Mucosa of rectum (tissue), 2 donors: ENCODE measurements at regions not wholly inside any gene's neighbourhood (a gene's known extent, or its start where the extent isn't known, plus 50 kb on each side); places are given as distances from the start of the nearest gene placed in this dataset.

Experiments
- H3K27ac ChIP-seq, 2 donors: one replicate each; pipeline ENCODE4 v1.7.0; 2013; ENCODE audit warnings: inconsistent platforms in 2 of 2, low read depth in 2 of 2, low read length in 2 of 2
- H3K27me3 ChIP-seq, 2 donors: one replicate each; pipeline ENCODE4 v1.7.0; 2013; ENCODE audit warnings: low read length in 2 of 2; ENCODE audit not compliant: control insufficient read depth in 2 of 2, insufficient read depth in 2 of 2
- H3K36me3 ChIP-seq, 2 donors: one replicate each; pipeline ENCODE4 v1.7.0; 2013; ENCODE audit warnings: low read length in 2 of 2; ENCODE audit not compliant: control insufficient read depth in 2 of 2, insufficient read depth in 2 of 2
- H3K4me1 ChIP-seq, 2 donors: one replicate each; pipeline ENCODE4 v1.7.0; 2013; ENCODE audit warnings: low read length in 2 of 2, mild to moderate bottlenecking in 1 of 2; ENCODE audit not compliant: control insufficient read depth in 2 of 2, insufficient read depth in 2 of 2
- H3K4me3 ChIP-seq, 2 donors: one replicate each; pipeline ENCODE4 v1.7.0; 2013; ENCODE audit warnings: low read length in 2 of 2
- H3K9ac ChIP-seq, 2 donors: one replicate each; pipeline ENCODE4 v1.7.0; 2013; ENCODE audit warnings: low read length in 2 of 2, low read depth in 1 of 2, mild to moderate bottlenecking in 1 of 2
- H3K9me3 ChIP-seq, 2 donors: one replicate each; pipeline ENCODE4 v1.7.0; 2013; ENCODE audit warnings: low read length in 2 of 2; ENCODE audit not compliant: control insufficient read depth in 2 of 2
- donor health status: healthy.
- donor health status: Normal muscosa, but diverticular disease.

DNA sequence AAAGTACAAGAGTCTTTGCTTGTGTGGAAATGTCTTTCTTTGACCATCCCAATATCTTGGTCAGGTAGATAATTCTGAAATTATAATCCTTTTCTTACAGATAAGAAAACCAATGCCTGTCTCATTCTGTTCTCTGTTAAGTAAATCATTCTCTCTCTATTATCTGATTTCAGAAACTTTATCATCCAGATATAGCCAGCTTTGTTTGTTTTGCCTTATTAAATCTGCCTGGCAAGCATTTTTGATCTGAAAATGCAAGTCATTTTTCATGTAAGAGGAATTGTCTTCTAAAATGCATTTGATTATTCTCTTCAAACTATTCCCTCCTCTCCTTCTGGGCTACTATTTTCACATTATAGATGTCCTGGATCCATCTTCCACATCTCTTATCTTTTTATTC is 625.5 kb downstream of the CCDC171 start:
- no peak overlapping the region for H3K27ac ChIP-seq
- no peaks in the 10 kb centered on the region for H3K4me1 ChIP-seq
- H3K27me3 ChIP-seq: no peaks in the 10 kb centered on the region
- no peak overlapping the region for H3K9ac ChIP-seq
- H3K9me3 ChIP-seq: no peaks in the 10 kb centered on the region
- H3K36me3 ChIP-seq: no peaks in the 10 kb centered on the region
- no peak overlapping the region for H3K4me3 ChIP-seq

DNA sequence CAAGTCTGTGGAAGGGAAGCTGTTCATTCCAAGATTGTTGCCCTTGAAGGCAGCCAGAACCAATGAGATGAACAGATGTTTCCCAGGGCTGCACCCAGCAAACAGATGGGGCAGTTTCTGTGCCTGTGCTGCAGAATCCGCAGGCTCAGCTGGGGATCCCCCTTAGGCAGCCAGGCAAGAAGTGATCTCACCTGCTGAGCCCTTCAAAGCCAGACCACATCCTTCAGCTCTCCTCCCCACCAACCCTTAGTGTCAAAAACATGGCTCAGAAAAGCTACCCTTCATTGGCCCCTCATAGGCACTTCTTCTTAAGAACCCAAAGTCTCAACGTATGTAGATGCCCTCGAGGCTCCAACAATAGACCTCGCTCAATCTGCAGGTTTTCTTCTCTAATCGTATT is 626.7 kb downstream of the CCDC171 start:
- Histone ChIP-seq H3K9me3 (no peaks in the 10 kb centered on the region), H3K27me3 (no peaks in the 10 kb centered on the region), H3K9ac (no peak overlapping the region), H3K27ac (no peak overlapping the region), H3K4me1 (no peaks in the 10 kb centered on the region), H3K36me3 (no peaks in the 10 kb centered on the region), H3K4me3 (no peak overlapping the region)

DNA sequence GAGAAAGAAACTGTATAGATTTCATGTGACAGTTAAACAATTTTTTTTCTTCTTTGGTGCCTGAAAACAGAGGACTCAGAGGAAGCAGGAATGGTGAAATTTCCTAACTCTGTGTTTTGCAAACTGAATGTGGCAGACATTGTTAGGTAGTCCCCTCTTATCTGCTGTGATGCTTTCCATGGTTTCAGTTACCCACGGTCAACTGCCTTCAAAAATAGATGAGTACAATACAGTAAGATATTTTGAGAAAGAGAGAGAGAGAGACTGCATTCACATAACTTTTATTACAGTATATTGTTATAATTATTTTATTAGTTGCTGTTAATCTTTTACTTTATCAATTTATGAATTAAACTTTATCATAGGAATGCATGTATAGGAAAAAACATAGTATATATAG is 627.2 kb downstream of the CCDC171 start:
- H3K4me3 ChIP-seq: no peak overlapping the region
- no peaks in the 10 kb centered on the region for H3K36me3 ChIP-seq
- no peak overlapping the region for H3K27ac ChIP-seq
- H3K4me1 ChIP-seq: no peaks in the 10 kb centered on the region
- no peaks in the 10 kb centered on the region for H3K27me3 ChIP-seq
- H3K9ac ChIP-seq: no peak overlapping the region
- H3K9me3 ChIP-seq: no peaks in the 10 kb centered on the region

DNA sequence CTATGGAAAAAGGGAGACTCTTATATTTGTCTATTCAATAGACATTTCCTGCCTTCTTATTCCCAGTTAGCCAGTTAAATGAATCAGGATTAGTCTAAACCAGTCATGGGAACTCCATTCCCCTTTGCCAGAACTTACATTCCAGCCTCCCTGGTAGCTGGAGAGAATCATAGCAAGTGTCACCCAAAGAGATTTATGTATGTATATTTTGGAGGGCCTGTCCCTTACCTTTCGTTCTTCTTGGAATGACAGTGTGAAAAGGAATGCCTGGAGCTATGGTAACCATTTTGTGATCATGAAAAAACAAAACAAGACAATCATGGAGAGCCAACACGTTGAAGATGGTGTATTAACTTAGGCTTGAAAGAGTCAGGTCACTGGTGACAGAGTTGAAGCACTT is 627.7 kb downstream of the CCDC171 start:
- H3K9ac ChIP-seq: no peak overlapping the region
- no peaks in the 10 kb centered on the region for H3K4me1 ChIP-seq
- no peak overlapping the region for H3K27ac ChIP-seq
- H3K9me3 ChIP-seq: no peaks in the 10 kb centered on the region
- no peaks in the 10 kb centered on the region for H3K27me3 ChIP-seq
- no peaks in the 10 kb centered on the region for H3K36me3 ChIP-seq
- H3K4me3 ChIP-seq: no peak overlapping the region

DNA sequence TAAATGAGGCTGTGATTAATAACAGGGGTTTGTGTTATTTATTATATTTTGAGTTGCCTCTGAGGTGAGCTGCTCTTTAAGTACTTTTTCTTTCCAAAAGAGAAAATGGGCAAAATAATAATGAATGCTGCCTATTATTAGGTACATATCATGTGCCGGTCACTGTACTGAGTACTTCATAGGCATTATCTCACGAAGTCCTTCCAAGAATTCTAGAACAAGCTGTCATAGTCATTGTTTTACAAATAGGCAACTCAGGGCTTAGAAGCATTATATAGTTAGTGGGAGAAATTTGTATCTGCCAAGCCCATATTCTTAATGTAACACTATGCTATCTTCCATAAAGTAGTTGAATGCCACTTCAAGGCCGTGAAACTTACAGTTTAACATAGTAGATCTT is 628.7 kb downstream of the CCDC171 start:
- Histone ChIP-seq H3K9ac (no peak overlapping the region), H3K27me3 (no peaks in the 10 kb centered on the region), H3K4me1 (no peaks in the 10 kb centered on the region), H3K36me3 (no peaks in the 10 kb centered on the region), H3K4me3 (no peak overlapping the region), H3K27ac (no peak overlapping the region), H3K9me3 (no peaks in the 10 kb centered on the region)

DNA sequence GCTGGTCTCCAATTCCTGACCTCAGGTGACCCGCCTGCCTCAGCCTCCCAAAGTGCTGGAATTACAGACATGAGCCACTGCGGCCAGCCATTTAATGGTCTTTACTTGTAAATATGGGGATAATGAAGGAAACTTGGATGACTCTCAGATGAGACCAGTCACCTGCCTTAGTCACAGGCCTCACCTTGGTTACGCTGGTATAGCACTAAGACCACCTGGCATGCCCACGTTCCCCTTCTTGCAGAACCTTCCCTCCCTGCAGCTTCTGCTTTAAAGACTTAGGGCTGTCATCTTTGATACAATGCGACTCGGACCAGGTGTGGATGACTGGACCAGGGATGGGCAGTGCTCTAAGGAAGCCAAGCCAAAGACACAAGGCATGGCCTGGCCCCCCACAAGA is 629.9 kb downstream of the CCDC171 start:
- Histone ChIP-seq H3K9ac (no peak overlapping the region), H3K9me3 (no peaks in the 10 kb centered on the region), H3K4me1 (no peaks in the 10 kb centered on the region), H3K27me3 (no peaks in the 10 kb centered on the region), H3K36me3 (no peaks in the 10 kb centered on the region), H3K4me3 (no peak overlapping the region), H3K27ac (no peak overlapping the region)

DNA sequence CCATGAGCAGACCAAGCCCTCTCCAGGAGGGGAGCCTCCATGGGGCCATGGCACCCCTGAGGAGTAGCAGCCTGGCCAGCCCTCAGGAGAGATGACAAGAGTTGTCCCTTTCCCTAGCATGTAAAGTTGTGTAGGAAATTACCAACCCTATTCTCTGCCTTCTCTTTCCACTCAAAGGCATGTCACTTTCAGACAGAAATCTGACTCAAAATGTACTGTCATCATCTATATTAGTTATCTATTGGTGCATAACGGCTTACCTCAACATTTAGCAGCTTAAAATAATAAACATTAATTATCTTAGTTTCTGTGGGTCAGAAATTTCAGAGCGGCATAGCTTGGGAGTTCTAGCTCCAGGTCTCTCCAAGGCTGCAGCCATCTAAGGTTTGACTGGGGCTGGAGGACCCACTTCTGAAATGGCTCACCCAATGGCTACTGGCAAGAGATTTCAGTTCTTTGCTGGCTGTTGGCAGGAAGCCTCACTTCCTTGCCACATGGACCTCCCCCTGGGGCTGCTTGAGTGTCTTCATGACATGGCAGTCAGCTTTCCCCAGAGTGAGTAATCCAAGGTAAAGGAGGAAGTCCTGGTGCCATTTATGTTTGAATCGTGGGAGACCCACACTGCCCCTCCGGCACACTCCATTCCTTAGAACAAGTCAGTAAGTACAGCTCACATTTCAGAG is 632.3 kb downstream of the CCDC171 start:
- Histone ChIP-seq H3K27me3 (no peaks in the 10 kb centered on the region), H3K36me3 (no peaks in the 10 kb centered on the region), H3K27ac (no peak overlapping the region), H3K4me1 (no peaks in the 10 kb centered on the region), H3K4me3 (no peak overlapping the region), H3K9ac (no peak overlapping the region), H3K9me3 (no peaks in the 10 kb centered on the region)

DNA sequence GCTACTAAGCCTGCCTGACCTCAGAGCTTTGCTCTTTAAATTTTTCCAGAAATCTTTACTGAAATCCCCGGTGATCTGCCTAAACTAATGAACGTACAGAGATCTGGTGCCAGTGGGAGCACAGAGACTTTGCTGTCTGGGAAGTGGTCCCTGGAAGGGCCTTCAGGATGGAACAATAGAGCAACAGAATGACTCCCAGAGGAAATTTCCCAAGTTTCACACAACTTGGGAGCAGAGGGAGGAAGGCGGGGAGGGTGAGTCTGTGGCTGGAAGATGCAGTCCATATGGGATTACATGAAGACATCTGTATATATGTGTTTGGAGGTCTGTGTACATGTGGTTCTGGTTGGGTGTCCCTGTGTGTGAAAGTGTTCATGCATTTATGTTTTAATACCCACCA is 638.3 kb downstream of the CCDC171 start:
- Histone ChIP-seq H3K4me1 (no peaks in the 10 kb centered on the region), H3K4me3 (no peak overlapping the region), H3K36me3 (no peaks in the 10 kb centered on the region), H3K9me3 (no peaks in the 10 kb centered on the region), H3K9ac (no peak overlapping the region), H3K27ac (no peak overlapping the region), H3K27me3 (no peaks in the 10 kb centered on the region)

DNA sequence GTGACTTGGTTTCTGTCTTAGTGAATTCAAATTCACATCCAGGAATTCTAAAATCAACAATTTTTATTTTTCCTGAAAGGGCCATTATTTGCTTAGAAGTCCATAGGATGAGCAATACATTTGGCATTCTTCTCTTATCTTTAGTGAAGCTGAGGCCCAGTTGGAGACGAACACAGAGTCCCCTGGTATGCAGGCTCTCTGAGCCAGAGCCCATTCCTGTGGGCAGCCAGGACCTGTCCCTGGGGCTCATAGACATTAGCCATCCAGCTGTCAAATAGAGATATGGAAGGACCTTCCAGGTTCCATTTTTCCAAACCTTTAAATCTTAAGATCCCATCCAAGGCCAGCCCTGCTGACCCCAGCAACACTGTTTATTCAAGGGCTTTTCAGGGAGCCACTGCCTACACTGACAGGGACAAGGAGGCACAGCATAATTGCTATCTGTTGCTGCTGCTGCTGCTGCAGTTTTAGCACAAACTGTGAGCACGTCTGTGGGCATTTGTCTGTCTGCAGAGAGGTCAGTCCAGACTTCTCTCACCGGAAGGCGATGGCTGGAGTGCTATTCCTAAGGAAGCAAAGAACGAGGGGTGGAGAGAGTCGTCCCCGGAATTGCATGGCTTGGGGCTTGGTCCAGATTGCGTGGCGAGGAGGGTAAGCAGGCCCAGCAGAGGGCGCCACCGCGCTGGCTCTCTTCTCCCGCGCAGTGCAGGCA is 639.0 kb downstream of the CCDC171 start:
- no peaks in the 10 kb centered on the region for H3K9me3 ChIP-seq
- H3K27me3 ChIP-seq: no peaks in the 10 kb centered on the region
- no peaks in the 10 kb centered on the region for H3K36me3 ChIP-seq
- H3K4me3 ChIP-seq: no peak overlapping the region
- peak overlapping the region in 1 of 2 donors; percentile 1 for H3K9ac ChIP-seq
- H3K4me1 ChIP-seq: no peaks in the 10 kb centered on the region
- no peak overlapping the region for H3K27ac ChIP-seq

DNA sequence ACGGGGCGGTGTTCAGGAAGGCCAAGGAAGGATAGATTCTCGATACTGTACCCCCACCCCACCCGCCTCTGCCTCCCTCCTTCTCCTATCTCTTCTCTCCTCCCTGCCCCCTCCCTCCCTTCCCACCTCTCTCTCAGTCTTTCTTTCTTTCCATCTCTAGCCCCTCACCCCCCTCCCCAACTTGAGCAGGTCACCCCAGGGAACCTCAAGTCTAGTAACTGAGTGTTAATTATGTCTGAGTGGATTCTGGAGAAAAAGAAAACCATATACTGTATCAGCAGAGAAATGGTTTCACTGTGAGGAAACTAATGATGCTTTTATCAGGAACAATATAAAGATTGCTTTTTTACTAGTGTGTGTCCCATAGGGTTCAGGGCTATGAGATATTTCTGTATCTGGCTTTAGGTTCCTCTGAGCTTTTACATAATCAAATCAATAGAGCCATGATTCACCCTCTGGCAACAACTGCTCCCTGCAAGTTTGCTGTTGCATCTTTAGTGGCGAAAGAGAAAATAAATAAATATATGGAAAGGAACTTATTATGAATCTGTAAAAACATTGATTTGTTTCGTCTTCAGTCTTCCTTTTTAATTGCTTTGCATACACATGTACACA is 639.7 kb downstream of the CCDC171 start:
- Histone ChIP-seq H3K4me1 (no peaks in the 10 kb centered on the region), H3K9me3 (no peaks in the 10 kb centered on the region), H3K27me3 (no peaks in the 10 kb centered on the region), H3K27ac (no peak overlapping the region), H3K9ac (no peak overlapping the region), H3K36me3 (no peaks in the 10 kb centered on the region), H3K4me3 (no peak overlapping the region)
